DND-41 (cell line): ENCODE measurements at regions not wholly inside any gene's neighbourhood (a gene's known extent, or its start where the extent isn't known, plus 50 kb on each side); places are given as distances from the start of the nearest gene placed in this dataset.

ENCODE experiments used
- ATAC-seq: fragments of 200-7000 bp; cut with Tn5 transposase; 3 replicates; pipeline ENCODE4 v1.9.1; 2021; ENCODE audit warnings: low read depth; ENCODE audit not compliant: insufficient read depth
- DNase-seq: peaks from one replicate; pipeline ENCODE4 v3.0.0-alpha.2; 2020
- H2AFZ ChIP-seq: 2 replicates; pipeline ENCODE4 v1.6.0; 2012; ENCODE audit warnings: low read depth, low read length
- H3K27ac ChIP-seq: 2 replicates; pipeline ENCODE4 v1.5.1; 2012; ENCODE audit warnings: low read length, inconsistent platforms
- H3K27me3 ChIP-seq: fragments of 200-600 bp; sonication (generic); 2 replicates; pipeline ENCODE4 v1.6.0; 2012; ENCODE audit warnings: low read length, mild to moderate bottlenecking, inconsistent platforms; ENCODE audit not compliant: insufficient read depth, poor library complexity
- H3K36me3 ChIP-seq: 2 replicates; pipeline ENCODE4 v1.5.1; 2012; ENCODE audit warnings: low read length, inconsistent platforms; ENCODE audit not compliant: insufficient read depth
- H3K4me1 ChIP-seq: 2 replicates; pipeline ENCODE4 v1.5.1; 2012; ENCODE audit warnings: mild to moderate bottlenecking, low read length; ENCODE audit not compliant: insufficient read depth
- H3K4me2 ChIP-seq: 2 replicates; pipeline ENCODE4 v1.6.0; 2012; ENCODE audit warnings: mild to moderate bottlenecking, moderate library complexity, low read length, inconsistent platforms; ENCODE audit not compliant: insufficient read depth
- H3K4me3 ChIP-seq, 2 experiments: fragments of 200-600 bp in 1 of 2; shearing (Covaris generic) in 1 of 2; 2 replicates each; pipeline ENCODE4 v1.5.1; 2012 to 2016; ENCODE audit warnings: inconsistent platforms in 2 of 2, low read length in 2 of 2, mild to moderate bottlenecking in 2 of 2, low read depth in 1 of 2, moderate library complexity in 1 of 2
- H3K79me2 ChIP-seq: 2 replicates; pipeline ENCODE4 v1.6.0; 2012; ENCODE audit warnings: low read length, inconsistent platforms; ENCODE audit not compliant: insufficient read depth
- H3K9ac ChIP-seq: 2 replicates; pipeline ENCODE4 v1.6.0; 2012; ENCODE audit warnings: low read depth, mild to moderate bottlenecking, inconsistent platforms, low read length, moderate library complexity
- H3K9me3 ChIP-seq: 2 replicates; pipeline ENCODE4 v1.5.1; 2012; ENCODE audit warnings: low read length, moderate library complexity, mild to moderate bottlenecking, inconsistent platforms; ENCODE audit not compliant: insufficient read depth, severe bottlenecking
- H4K20me1 ChIP-seq: 2 replicates; pipeline ENCODE4 v1.6.0; 2012; ENCODE audit warnings: low read length; ENCODE audit not compliant: insufficient read depth
- EZH2 ChIP-seq: IDR thresholded peaks from 3 replicates; pipeline ENCODE4 v1.6.1; 2012; ENCODE audit warnings: borderline replicate concordance, low read depth, mild to moderate bottlenecking, moderate library complexity, low read length, inconsistent platforms; ENCODE audit not compliant: severe bottlenecking
- TF ChIP-seq, protein P1 (sequence below): IDR thresholded peaks from 2 replicates; pipeline ENCODE4 v1.5.1; 2012; ENCODE audit warnings: borderline replicate concordance, low read length, moderate library complexity, mild to moderate bottlenecking; ENCODE audit not compliant: poor library complexity, severe bottlenecking; ENCODE audit errors: extremely low read depth

DNA sequence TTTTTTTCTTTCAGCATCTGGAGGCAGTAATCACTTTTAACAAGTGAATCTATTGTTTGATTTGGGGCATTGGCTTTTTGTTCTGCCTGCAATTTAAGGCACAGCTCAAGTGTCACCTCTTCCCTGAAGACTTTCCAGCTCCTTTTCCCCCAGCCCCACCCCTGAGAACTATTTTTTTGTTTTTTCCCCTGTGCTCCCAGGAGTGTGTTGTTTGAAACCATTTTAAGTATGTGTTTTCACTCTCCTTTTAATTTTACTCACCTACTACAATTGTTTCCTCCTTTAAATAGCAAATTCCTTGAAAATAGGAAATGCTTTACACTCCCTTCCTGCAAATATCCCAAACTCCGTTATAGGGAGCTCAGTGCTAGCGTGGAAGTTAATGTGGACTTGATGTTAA is 286.7 kb upstream of the PROK2 start:
- Histone ChIP-seq H3K9ac (no peak overlapping the region), H3K4me1 (no peaks in the 10 kb centered on the region), H3K4me2 (no peak overlapping the region), H3K79me2 (no peaks in the 10 kb centered on the region), H3K9me3 (peaks cover 16% of the 10 kb centered on the region), H3K4me3 (no peak overlapping the region), H3K27ac (no peak overlapping the region), H2AFZ (no peak overlapping the region), H4K20me1 (no peaks in the 10 kb centered on the region), H3K27me3 (no peaks in the 10 kb centered on the region), H3K36me3 (no peaks in the 10 kb centered on the region)
- DNase-seq (no peak), ATAC-seq (no peak)
- TF ChIP-seq, protein P1, sequence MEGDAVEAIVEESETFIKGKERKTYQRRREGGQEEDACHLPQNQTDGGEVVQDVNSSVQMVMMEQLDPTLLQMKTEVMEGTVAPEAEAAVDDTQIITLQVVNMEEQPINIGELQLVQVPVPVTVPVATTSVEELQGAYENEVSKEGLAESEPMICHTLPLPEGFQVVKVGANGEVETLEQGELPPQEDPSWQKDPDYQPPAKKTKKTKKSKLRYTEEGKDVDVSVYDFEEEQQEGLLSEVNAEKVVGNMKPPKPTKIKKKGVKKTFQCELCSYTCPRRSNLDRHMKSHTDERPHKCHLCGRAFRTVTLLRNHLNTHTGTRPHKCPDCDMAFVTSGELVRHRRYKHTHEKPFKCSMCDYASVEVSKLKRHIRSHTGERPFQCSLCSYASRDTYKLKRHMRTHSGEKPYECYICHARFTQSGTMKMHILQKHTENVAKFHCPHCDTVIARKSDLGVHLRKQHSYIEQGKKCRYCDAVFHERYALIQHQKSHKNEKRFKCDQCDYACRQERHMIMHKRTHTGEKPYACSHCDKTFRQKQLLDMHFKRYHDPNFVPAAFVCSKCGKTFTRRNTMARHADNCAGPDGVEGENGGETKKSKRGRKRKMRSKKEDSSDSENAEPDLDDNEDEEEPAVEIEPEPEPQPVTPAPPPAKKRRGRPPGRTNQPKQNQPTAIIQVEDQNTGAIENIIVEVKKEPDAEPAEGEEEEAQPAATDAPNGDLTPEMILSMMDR = no peak
- TF ChIP-seq EZH2 = no peak

DNA sequence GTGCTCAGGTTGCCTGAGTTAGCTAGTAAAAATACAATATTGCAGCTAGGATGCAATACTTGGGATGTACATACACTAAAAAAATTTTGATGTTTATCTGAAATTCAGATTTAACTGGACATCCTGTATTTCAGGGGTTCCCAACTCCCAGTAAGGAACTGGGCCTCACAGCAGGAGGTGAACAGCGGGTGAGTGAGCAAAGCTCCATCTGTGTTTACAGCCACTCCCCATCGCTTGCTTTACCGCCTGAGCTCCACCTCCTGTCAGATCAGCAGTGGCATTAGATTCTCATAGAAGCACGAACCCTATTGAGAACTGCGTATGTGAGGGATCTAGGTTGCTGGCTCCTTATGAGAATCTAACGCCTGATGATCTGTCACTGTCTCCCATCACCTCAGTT is 285.1 kb upstream of the PROK2 start:
- Histone ChIP-seq H3K9ac (no peak overlapping the region), H3K9me3 (peaks cover 7% of the 10 kb centered on the region), H3K4me2 (no peak overlapping the region), H3K4me1 (no peaks in the 10 kb centered on the region), H3K4me3 (no peak overlapping the region), H3K36me3 (no peaks in the 10 kb centered on the region), H3K79me2 (no peaks in the 10 kb centered on the region), H4K20me1 (no peaks in the 10 kb centered on the region), H3K27me3 (no peaks in the 10 kb centered on the region), H3K27ac (no peak overlapping the region), H2AFZ (no peak overlapping the region)
- ATAC-seq (no peak), DNase-seq (no peak)
- TF ChIP-seq, protein P1 = no peak
- TF ChIP-seq EZH2 = no peak

DNA sequence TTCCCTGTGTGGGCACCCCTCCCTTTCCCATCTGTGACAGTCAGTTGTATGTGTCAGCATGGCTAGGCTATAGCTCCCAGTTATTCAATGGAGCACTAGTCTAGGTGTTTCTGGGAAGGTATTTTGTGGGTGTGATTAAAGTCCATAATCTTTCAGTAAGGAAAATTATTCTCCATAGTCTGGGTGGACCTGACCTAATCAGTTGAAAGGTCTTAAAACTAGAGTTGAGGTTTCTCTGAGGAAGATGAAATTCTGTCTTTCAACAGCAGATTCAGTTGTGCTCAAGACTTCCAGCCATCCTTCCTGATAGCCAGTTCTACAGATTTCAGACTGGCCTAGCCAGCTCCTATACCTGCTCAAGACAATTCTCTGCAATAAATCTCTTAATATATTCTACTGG is 284.6 kb upstream of the PROK2 start:
- Histone ChIP-seq H3K36me3 (no peaks in the 10 kb centered on the region), H3K4me1 (no peaks in the 10 kb centered on the region), H2AFZ (no peak overlapping the region), H3K27me3 (no peaks in the 10 kb centered on the region), H4K20me1 (no peaks in the 10 kb centered on the region), H3K9me3 (peaks cover 3% of the 10 kb centered on the region), H3K27ac (no peak overlapping the region), H3K79me2 (no peaks in the 10 kb centered on the region), H3K4me2 (no peak overlapping the region), H3K9ac (no peak overlapping the region), H3K4me3 (no peak overlapping the region)
- TF ChIP-seq EZH2 = no peak
- TF ChIP-seq, protein P1 = no peak
- ATAC-seq = no peak
- DNase-seq = no peak

DNA sequence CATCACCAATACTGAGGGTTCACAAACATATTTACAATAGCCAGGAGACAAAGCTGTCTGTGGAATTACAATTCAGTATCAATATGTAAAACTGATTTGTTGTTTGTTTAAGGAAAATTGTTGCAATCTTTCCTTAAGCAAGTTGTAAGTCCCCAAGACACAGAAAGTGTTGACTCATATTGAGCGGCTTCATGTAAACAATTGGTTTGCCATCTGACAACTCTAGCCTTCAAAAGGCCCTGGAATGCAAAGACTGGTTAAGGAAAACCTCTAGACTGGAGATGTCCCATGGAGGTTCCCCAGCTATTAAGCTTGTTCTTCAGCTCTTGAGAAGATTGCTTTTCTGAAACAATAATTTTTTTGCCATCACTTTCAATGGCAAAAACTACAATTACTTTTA is 283.7 kb upstream of the PROK2 start:
- Histone ChIP-seq H3K27ac (no peak overlapping the region), H2AFZ (no peak overlapping the region), H3K36me3 (no peaks in the 10 kb centered on the region), H3K4me1 (no peaks in the 10 kb centered on the region), H3K4me3 (no peak overlapping the region), H3K9me3 (peaks cover under 1% of the 10 kb centered on the region), H4K20me1 (no peaks in the 10 kb centered on the region), H3K79me2 (no peaks in the 10 kb centered on the region), H3K27me3 (no peaks in the 10 kb centered on the region), H3K4me2 (no peak overlapping the region), H3K9ac (no peak overlapping the region)
- ATAC-seq (no peak), DNase-seq (no peak)
- TF ChIP-seq, protein P1 = no peak
- no peak for TF ChIP-seq EZH2
